Calu3 (cell line): ENCODE measurements at regions not wholly inside any gene's neighbourhood (a gene's known extent, or its start where the extent isn't known, plus 50 kb on each side); places are given as distances from the start of the nearest gene placed in this dataset.

Experiments
- BruUV-seq: library from RNA; stranded (reverse); fragments of 400-500 nt; replicated peaks from 2 replicates; lab custom pipeline; 2021; lab: Mats Ljungman, UMichigan
- CTCF ChIA-PET: fragments of 300-600 bp; sonication (Branson Sonifier 250); formaldehyde crosslinking; loops from one replicate; lab custom pipeline; 2022; ENCODE audit warnings: antibody characterized with exemption; lab: Charles Lee
- DNase-seq: peaks from one replicate; pipeline ENCODE4 v3.0.0; 2022
- H3K27ac Mint-ChIP-seq: one replicate; pipeline ENCODE4 v1.8.0; 2022; ENCODE audit warnings: mixed read lengths; ENCODE audit not compliant: unreplicated experiment
- H3K27me3 Mint-ChIP-seq: one replicate; pipeline ENCODE4 v1.8.0; 2022; ENCODE audit warnings: mixed read lengths; ENCODE audit not compliant: unreplicated experiment
- H3K36me3 Mint-ChIP-seq: one replicate; pipeline ENCODE4 v1.8.0; 2022; ENCODE audit warnings: mild to moderate bottlenecking, moderate library complexity, mixed read lengths; ENCODE audit not compliant: insufficient read depth, unreplicated experiment
- H3K4me1 Mint-ChIP-seq: one replicate; pipeline ENCODE4 v1.8.0; 2022; ENCODE audit warnings: mild to moderate bottlenecking, low read depth, mixed read lengths; ENCODE audit not compliant: unreplicated experiment
- H3K4me3 Mint-ChIP-seq: one replicate; pipeline ENCODE4 v1.8.0; 2022; ENCODE audit warnings: mild to moderate bottlenecking, low read depth, moderate library complexity, mixed read lengths; ENCODE audit not compliant: unreplicated experiment
- H3K9me3 Mint-ChIP-seq: one replicate; pipeline ENCODE4 v1.8.0; 2022; ENCODE audit warnings: low read depth, mixed read lengths; ENCODE audit not compliant: unreplicated experiment
- intact Hi-C: fragments of 100-400 bp; cut with micrococcal nuclease; formaldehyde crosslinking; loops from one replicate; pipeline ENCODE4 v1.10.0; 2022; ENCODE audit not compliant: unreplicated experiment
- TF ChIP-seq, protein P1 (sequence below): fragments of 200-600 bp; IDR thresholded peaks from one replicate; pipeline ENCODE4 v1.8.0; 2022; ENCODE audit warnings: antibody characterized with exemption; ENCODE audit not compliant: unreplicated experiment

DNA sequence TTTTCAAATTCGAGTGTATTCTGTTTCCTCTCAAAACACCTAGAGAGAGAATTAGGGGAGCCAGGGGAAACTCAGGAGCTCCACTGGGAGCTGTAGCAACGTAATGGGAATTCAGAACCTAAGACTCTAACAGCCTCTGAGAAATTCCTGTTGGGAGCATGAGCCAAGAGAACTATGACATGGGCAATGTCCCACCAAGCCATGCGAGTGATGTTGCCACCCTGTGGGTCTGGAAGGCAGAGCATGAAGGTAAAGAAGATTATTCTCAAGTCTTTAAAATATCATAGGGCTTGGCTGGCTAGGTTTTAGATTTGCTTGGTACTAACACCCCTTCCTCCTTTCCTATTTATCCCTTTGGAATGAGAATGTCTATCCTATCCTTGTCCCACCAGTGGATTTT lies 392.6 kb upstream of the ADAMTS9 start:
- no peaks in the 10 kb centered on the region for H3K9me3 Mint-ChIP-seq
- H3K4me3 Mint-ChIP-seq, result no peak overlapping the region
- H3K27me3 Mint-ChIP-seq, result no peaks in the 10 kb centered on the region
- no peaks in the 10 kb centered on the region for H3K4me1 Mint-ChIP-seq
- TF ChIP-seq, protein P1, sequence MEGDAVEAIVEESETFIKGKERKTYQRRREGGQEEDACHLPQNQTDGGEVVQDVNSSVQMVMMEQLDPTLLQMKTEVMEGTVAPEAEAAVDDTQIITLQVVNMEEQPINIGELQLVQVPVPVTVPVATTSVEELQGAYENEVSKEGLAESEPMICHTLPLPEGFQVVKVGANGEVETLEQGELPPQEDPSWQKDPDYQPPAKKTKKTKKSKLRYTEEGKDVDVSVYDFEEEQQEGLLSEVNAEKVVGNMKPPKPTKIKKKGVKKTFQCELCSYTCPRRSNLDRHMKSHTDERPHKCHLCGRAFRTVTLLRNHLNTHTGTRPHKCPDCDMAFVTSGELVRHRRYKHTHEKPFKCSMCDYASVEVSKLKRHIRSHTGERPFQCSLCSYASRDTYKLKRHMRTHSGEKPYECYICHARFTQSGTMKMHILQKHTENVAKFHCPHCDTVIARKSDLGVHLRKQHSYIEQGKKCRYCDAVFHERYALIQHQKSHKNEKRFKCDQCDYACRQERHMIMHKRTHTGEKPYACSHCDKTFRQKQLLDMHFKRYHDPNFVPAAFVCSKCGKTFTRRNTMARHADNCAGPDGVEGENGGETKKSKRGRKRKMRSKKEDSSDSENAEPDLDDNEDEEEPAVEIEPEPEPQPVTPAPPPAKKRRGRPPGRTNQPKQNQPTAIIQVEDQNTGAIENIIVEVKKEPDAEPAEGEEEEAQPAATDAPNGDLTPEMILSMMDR, result no peak
- intact Hi-C loops, result no loop called here
- DNase-seq, result peak; percentile 32
- H3K36me3 Mint-ChIP-seq, result no peaks in the 10 kb centered on the region
- H3K27ac Mint-ChIP-seq, result no peak overlapping the region
- CTCF ChIA-PET, result no interaction called here
- no TSS peak for BruUV-seq

- H3K36me3 Mint-ChIP-seq, result no peaks in the 10 kb centered on the region
- H3K27me3 Mint-ChIP-seq, result no peaks in the 10 kb centered on the region
- no peak for DNase-seq
- TF ChIP-seq, protein P1, result no peak
- H3K27ac Mint-ChIP-seq, result no peak overlapping the region
- no peaks in the 10 kb centered on the region for H3K4me1 Mint-ChIP-seq
- no peak overlapping the region for H3K4me3 Mint-ChIP-seq
- BruUV-seq, result no TSS peak
- CTCF ChIA-PET, result no interaction called here
- H3K9me3 Mint-ChIP-seq, result no peaks in the 10 kb centered on the region
- intact Hi-C loops, result no loop called here
Measured at GRCh38 chr3:65079560-65079959, 391.8 kb upstream of the ADAMTS9 start.

GRCh38 chr3:65078748-65079147 lies 390.9 kb upstream of the ADAMTS9 start:
- TF ChIP-seq, protein P1, result no peak
- DNase-seq, result no peak
- Mint-ChIP-seq H3K9me3 (no peaks in the 10 kb centered on the region), H3K27ac (no peak overlapping the region), H3K27me3 (peaks cover 4% of the 10 kb centered on the region), H3K36me3 (no peaks in the 10 kb centered on the region), H3K4me1 (no peaks in the 10 kb centered on the region), H3K4me3 (no peak overlapping the region)
- BruUV-seq, result no TSS peak
- intact Hi-C loops, result no loop called here
- CTCF ChIA-PET, result no interaction called here

- no TSS peak for BruUV-seq
- intact Hi-C loops, result no loop called here
- TF ChIP-seq, protein P1, result no peak
- Mint-ChIP-seq H3K36me3 (no peaks in the 10 kb centered on the region), H3K4me1 (no peaks in the 10 kb centered on the region), H3K27me3 (peaks cover 20% of the 10 kb centered on the region), H3K9me3 (no peaks in the 10 kb centered on the region), H3K4me3 (no peak overlapping the region), H3K27ac (no peak overlapping the region)
- DNase-seq, result no peak
- CTCF ChIA-PET, result no interaction called here
Measured at GRCh38 chr3:65077124-65077523, 389.3 kb upstream of the ADAMTS9 start.

GRCh38 chr3:65070968-65071367 lies 383.2 kb upstream of the ADAMTS9 start:
- CTCF ChIA-PET, result no interaction called here
- Mint-ChIP-seq H3K9me3 (peaks cover 3% of the 10 kb centered on the region), H3K27ac (no peak overlapping the region), H3K27me3 (peaks cover 28% of the 10 kb centered on the region), H3K4me1 (no peaks in the 10 kb centered on the region), H3K36me3 (no peaks in the 10 kb centered on the region), H3K4me3 (no peak overlapping the region)
- no peak for DNase-seq
- TF ChIP-seq, protein P1, result no peak
- no TSS peak for BruUV-seq
- intact Hi-C loops, result no loop called here
